Keratinocyte (primary cell): ENCODE measurements at regions not wholly inside any gene's neighbourhood (a gene's known extent, or its start where the extent isn't known, plus 50 kb on each side); places are given as distances from the start of the nearest gene placed in this dataset.

Source experiments
- DNase-seq: peaks from one replicate; pipeline ENCODE4 v3.0.0-alpha.2; 2011; ENCODE audit warnings: low read depth, missing footprints, low spot score
- FAIRE-seq: peaks from 2 replicates; lab custom pipeline; 2011; peaks lifted over from hg19 to GRCh38; lab: Jason Lieb, UNC
- H2AFZ ChIP-seq: 2 replicates; pipeline ENCODE4 v1.6.0; 2012; ENCODE audit warnings: low read length, control low read depth, inconsistent platforms; ENCODE audit not compliant: control insufficient read depth
- H3K27ac ChIP-seq: 2 replicates; pipeline ENCODE4 v1.5.1; 2011; ENCODE audit warnings: low read length; ENCODE audit not compliant: control insufficient read depth, insufficient read depth
- H3K27me3 ChIP-seq: 3 replicates; pipeline ENCODE4 v1.6.0; 2011; ENCODE audit warnings: low read length; ENCODE audit not compliant: control insufficient read depth, insufficient read depth; ENCODE audit errors: extremely low read depth
- H3K36me3 ChIP-seq, 2 experiments: 2 replicates in 1 of 2; 3 replicates in 1 of 2; pipeline ENCODE4 v1.5.1; 2011; ENCODE audit warnings: low read length in 2 of 2, mild to moderate bottlenecking in 1 of 2; ENCODE audit not compliant: control insufficient read depth in 2 of 2, insufficient read depth in 2 of 2; ENCODE audit errors: extremely low read depth in 1 of 2
- H3K4me1 ChIP-seq: 3 replicates; pipeline ENCODE4 v1.5.1; 2011; ENCODE audit warnings: low read length; ENCODE audit not compliant: control insufficient read depth, insufficient read depth; ENCODE audit errors: extremely low read depth
- H3K4me2 ChIP-seq: 3 replicates; pipeline ENCODE4 v1.6.0; 2011; ENCODE audit warnings: low read depth, low read length; ENCODE audit not compliant: control insufficient read depth, insufficient read depth; ENCODE audit errors: extremely low read depth
- H3K4me3 ChIP-seq, 3 experiments: fragments of 200-600 bp in 1 of 3; sonication (generic) in 1 of 3; 2 replicates in 2 of 3; 3 replicates in 1 of 3; pipeline ENCODE4 v1.5.1; 2011 to 2016; ENCODE audit warnings: low read length in 3 of 3, mild to moderate bottlenecking in 3 of 3, control low read depth in 2 of 3, inconsistent platforms in 1 of 3, low read depth in 1 of 3, mixed read lengths in 1 of 3, mixed run types in 1 of 3, moderate library complexity in 1 of 3; ENCODE audit not compliant: control insufficient read depth in 2 of 3, insufficient read depth in 2 of 3; ENCODE audit errors: extremely low read depth in 1 of 3
- H3K79me2 ChIP-seq: 2 replicates; pipeline ENCODE4 v1.6.0; 2012; ENCODE audit warnings: low read length; ENCODE audit not compliant: control insufficient read depth, insufficient read depth
- H3K9ac ChIP-seq: 3 replicates; pipeline ENCODE4 v1.6.0; 2011; ENCODE audit warnings: low read length; ENCODE audit not compliant: control insufficient read depth, insufficient read depth; ENCODE audit errors: extremely low read depth
- H3K9me1 ChIP-seq: 3 replicates; pipeline ENCODE4 v1.6.0; 2011; ENCODE audit warnings: low read length; ENCODE audit not compliant: control insufficient read depth, insufficient read depth; ENCODE audit errors: extremely low read depth
- H3K9me3 ChIP-seq: 2 replicates; pipeline ENCODE4 v1.5.1; 2012; ENCODE audit warnings: low read depth, low read length; ENCODE audit not compliant: control insufficient read depth
- H4K20me1 ChIP-seq: 3 replicates; pipeline ENCODE4 v1.6.0; 2011; ENCODE audit warnings: low read length; ENCODE audit not compliant: control insufficient read depth, insufficient read depth; ENCODE audit errors: extremely low read depth
- CTCF ChIP-seq, 3 experiments: IDR thresholded peaks in 1 of 3; conservative IDR thresholded peaks in 1 of 3; optimal IDR thresholded peaks in 1 of 3; 2 replicates in 2 of 3; 3 replicates in 1 of 3; pipeline versions ENCODE3 to v1.5.1; 2011; ENCODE audit warnings: low read length in 3 of 3, mild to moderate bottlenecking in 3 of 3, moderate library complexity in 2 of 3, control low read depth in 1 of 3, inconsistent platforms in 1 of 3; ENCODE audit not compliant: insufficient read depth in 2 of 3; ENCODE audit errors: extremely low read depth in 1 of 3
- EZH2 ChIP-seq: IDR thresholded peaks from one replicate; pipeline ENCODE4 v1.6.1; 2012; ENCODE audit warnings: inconsistent platforms, mild to moderate bottlenecking, low read length, moderate library complexity
- dilution Hi-C: fragments of 300-500 bp; cut with MboI; formaldehyde crosslinking; loops from one replicate; pipeline ENCODE4 v1.7.0; 2020; ENCODE audit warnings: low sequenced_read_pairs; ENCODE audit not compliant: extremely low pct_ligation_motif_present

GRCh38 chr6:147728903-147729302 is 220.4 kb downstream of the SAMD5 start:
- no peaks in the 10 kb centered on the region for H3K27me3 ChIP-seq
- no peak for TF ChIP-seq EZH2
- no peak for TF ChIP-seq CTCF (optimal IDR thresholded peaks at IDR 0.05 in 1 of 3, IDR thresholded peaks at IDR 0.05 in 1 of 3, conservative IDR thresholded peaks at IDR 0.05 in 1 of 3; ENCODE audit: extremely low read depth in 1 of 3, insufficient read depth in 2 of 3, low read length in 3 of 3)
- no peak overlapping the region for H3K4me3 ChIP-seq
- no peak overlapping the region for H2AFZ ChIP-seq
- H3K9me3 ChIP-seq, result no peaks in the 10 kb centered on the region
- DNase-seq, result no peak
- H3K27ac ChIP-seq, result no peak overlapping the region
- dilution Hi-C loops, result no loop called here
- H3K4me1 ChIP-seq, result no peaks in the 10 kb centered on the region
- no peaks in the 10 kb centered on the region for H3K79me2 ChIP-seq
- H3K4me2 ChIP-seq, result no peak overlapping the region
- no peaks in the 10 kb centered on the region for H3K36me3 ChIP-seq
- H3K9me1 ChIP-seq, result no peaks in the 10 kb centered on the region
- no peak for FAIRE-seq
- H3K9ac ChIP-seq, result no peak overlapping the region
- no peaks in the 10 kb centered on the region for H4K20me1 ChIP-seq

GRCh38 chr6:147733686-147734085 is 225.2 kb downstream of the SAMD5 start:
- Histone ChIP-seq H3K9me1 (no peaks in the 10 kb centered on the region), H3K4me3 (no peak overlapping the region), H3K4me1 (peaks cover 4% of the 10 kb centered on the region), H3K36me3 (no peaks in the 10 kb centered on the region), H3K79me2 (no peaks in the 10 kb centered on the region), H3K27me3 (no peaks in the 10 kb centered on the region), H3K27ac (no peak overlapping the region), H4K20me1 (no peaks in the 10 kb centered on the region), H3K9me3 (no peaks in the 10 kb centered on the region), H2AFZ (no peak overlapping the region), H3K9ac (no peak overlapping the region), H3K4me2 (no peak overlapping the region)
- dilution Hi-C loops, result no loop called here
- FAIRE-seq, result no peak
- no peak for TF ChIP-seq EZH2
- TF ChIP-seq CTCF (optimal IDR thresholded peaks at IDR 0.05 in 1 of 3, IDR thresholded peaks at IDR 0.05 in 1 of 3, conservative IDR thresholded peaks at IDR 0.05 in 1 of 3; ENCODE audit: extremely low read depth in 1 of 3, insufficient read depth in 2 of 3, low read length in 3 of 3), result no peak
- no peak for DNase-seq
